Neural crest cell (in vitro differentiated cells): ENCODE measurements at regions not wholly inside any gene's neighbourhood (a gene's known extent, or its start where the extent isn't known, plus 50 kb on each side); places are given as distances from the start of the nearest gene placed in this dataset.

Experiments
- DNase-seq: peaks from one replicate; pipeline ENCODE4 v3.0.0; 2021; ENCODE audit warnings: low read depth, mixed read lengths, low spot score
- H3K27ac Mint-ChIP-seq: one replicate; pipeline ENCODE4 v1.8.0; 2021; ENCODE audit warnings: mild to moderate bottlenecking, mixed read lengths; ENCODE audit not compliant: unreplicated experiment
- H3K27me3 Mint-ChIP-seq: 2 replicates; pipeline ENCODE4 v1.8.0; 2021; ENCODE audit warnings: low read depth, mild to moderate bottlenecking, mixed read lengths
- H3K36me3 Mint-ChIP-seq: 2 replicates; pipeline ENCODE4 v1.8.0; 2021; ENCODE audit warnings: low read depth, mild to moderate bottlenecking, mixed read lengths
- H3K4me1 Mint-ChIP-seq: 2 replicates; pipeline ENCODE4 v1.8.0; 2021; ENCODE audit warnings: mixed read lengths
- H3K4me3 Mint-ChIP-seq: one replicate; pipeline ENCODE4 v1.8.0; 2021; ENCODE audit warnings: mild to moderate bottlenecking, mixed read lengths
- H3K9me3 Mint-ChIP-seq: 2 replicates; pipeline ENCODE4 v1.8.0; 2021; ENCODE audit warnings: mixed read lengths
- TF ChIP-seq, protein P1 (sequence below): fragments of 200-600 bp; sonication (generic); conservative IDR thresholded peaks from 2 replicates; pipeline ENCODE4 v1.5.0; 2021; ENCODE audit warnings: antibody characterized with exemption, mild to moderate bottlenecking

DNA sequence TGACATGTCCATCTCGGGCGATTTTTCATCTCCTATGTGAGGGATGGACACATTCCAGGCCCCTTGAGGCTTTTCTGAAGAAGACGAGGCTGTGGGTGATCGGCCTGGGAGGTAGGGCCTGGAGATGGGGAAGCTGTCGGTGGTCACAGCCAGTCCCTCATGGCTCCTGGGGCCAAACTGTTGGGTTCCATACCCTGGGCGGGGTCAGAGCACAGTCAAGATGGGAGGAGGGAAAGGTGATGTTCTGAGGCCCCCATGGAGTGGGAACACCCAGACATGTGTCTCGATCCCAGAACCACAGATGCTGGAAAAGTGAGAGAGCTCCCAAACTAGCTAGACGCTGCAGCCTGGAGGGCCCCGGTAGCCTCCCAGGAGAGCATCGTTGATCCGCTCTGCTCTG lies 157.5 kb upstream of the C1orf174 start:
- no peaks in the 10 kb centered on the region for H3K27me3 Mint-ChIP-seq
- no peak overlapping the region for H3K27ac Mint-ChIP-seq
- H3K4me3 Mint-ChIP-seq = no peak overlapping the region
- H3K4me1 Mint-ChIP-seq = no peaks in the 10 kb centered on the region
- TF ChIP-seq, protein P1, sequence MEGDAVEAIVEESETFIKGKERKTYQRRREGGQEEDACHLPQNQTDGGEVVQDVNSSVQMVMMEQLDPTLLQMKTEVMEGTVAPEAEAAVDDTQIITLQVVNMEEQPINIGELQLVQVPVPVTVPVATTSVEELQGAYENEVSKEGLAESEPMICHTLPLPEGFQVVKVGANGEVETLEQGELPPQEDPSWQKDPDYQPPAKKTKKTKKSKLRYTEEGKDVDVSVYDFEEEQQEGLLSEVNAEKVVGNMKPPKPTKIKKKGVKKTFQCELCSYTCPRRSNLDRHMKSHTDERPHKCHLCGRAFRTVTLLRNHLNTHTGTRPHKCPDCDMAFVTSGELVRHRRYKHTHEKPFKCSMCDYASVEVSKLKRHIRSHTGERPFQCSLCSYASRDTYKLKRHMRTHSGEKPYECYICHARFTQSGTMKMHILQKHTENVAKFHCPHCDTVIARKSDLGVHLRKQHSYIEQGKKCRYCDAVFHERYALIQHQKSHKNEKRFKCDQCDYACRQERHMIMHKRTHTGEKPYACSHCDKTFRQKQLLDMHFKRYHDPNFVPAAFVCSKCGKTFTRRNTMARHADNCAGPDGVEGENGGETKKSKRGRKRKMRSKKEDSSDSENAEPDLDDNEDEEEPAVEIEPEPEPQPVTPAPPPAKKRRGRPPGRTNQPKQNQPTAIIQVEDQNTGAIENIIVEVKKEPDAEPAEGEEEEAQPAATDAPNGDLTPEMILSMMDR = no peak
- H3K36me3 Mint-ChIP-seq = no peaks in the 10 kb centered on the region
- H3K9me3 Mint-ChIP-seq = no peaks in the 10 kb centered on the region
- no peak for DNase-seq

DNA sequence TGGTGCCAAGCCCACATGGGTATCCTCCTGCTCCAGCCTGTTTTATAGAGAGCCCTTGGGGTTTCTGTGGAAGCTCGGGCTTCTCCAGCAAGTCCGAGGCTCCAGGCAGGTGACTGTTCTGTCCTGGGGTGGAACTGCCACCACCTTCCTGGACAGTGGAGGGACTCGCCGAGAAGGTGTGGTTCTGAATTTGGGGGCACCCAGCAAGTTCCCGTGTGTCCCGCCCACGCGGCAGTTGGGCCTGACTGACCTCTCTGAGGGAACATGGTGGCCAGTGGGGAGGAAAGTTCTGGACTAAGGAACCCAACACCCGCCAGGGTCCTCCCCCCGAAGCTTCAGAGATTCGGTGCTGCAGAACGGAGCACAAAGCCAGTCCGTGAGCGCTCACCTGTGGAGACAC lies 158.1 kb upstream of the C1orf174 start:
- Mint-ChIP-seq H3K4me3 (no peak overlapping the region), H3K27me3 (no peaks in the 10 kb centered on the region), H3K9me3 (no peaks in the 10 kb centered on the region), H3K27ac (no peak overlapping the region), H3K4me1 (no peaks in the 10 kb centered on the region), H3K36me3 (no peaks in the 10 kb centered on the region)
- TF ChIP-seq, protein P1 = no peak
- DNase-seq = no peak

DNA sequence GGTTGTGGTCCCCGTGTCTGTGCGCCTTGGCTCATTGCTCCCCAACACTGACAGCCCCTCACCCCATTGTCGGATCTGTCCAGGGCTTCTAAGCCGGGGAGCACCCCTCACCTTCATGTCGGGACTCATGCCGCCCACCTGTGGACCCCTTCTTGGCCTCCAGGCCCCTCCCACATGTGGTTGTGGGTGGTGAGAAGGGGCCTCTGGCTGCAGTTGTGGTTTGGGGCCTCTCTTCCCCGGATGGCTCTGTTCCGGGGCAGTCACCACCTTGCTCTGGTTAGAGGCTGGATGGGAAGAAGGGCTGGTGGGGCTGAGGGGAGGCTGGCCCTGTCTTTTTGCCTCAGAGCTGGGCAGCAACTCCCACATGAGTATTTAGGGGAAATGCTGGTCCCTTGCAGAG lies 158.6 kb upstream of the C1orf174 start:
- Mint-ChIP-seq H3K36me3 (no peaks in the 10 kb centered on the region), H3K4me1 (no peaks in the 10 kb centered on the region), H3K27me3 (no peaks in the 10 kb centered on the region), H3K27ac (no peak overlapping the region), H3K4me3 (no peak overlapping the region), H3K9me3 (no peaks in the 10 kb centered on the region)
- DNase-seq = no peak
- TF ChIP-seq, protein P1 = no peak

DNA sequence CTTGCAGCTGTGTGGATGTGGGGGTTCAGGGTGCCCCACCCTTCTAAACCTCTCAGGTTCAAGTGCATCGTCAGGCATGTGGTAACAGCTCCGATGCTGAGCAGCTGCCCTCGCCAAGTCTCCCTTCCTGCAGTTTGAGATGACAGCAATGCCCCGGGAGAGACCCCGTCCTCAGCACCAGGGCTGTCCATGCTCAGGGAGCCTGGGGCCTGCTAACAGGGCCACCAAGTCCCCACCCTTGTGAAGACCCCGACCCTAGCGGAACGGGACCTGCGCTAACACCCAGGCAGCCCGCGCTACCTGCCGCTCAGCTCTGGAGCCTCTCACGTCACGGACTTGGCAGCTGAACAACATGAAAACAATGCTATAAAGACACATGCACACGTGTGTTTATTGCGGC lies 159.2 kb upstream of the C1orf174 start:
- no peak for DNase-seq
- Mint-ChIP-seq H3K4me1 (no peaks in the 10 kb centered on the region), H3K36me3 (no peaks in the 10 kb centered on the region), H3K9me3 (no peaks in the 10 kb centered on the region), H3K4me3 (no peak overlapping the region), H3K27ac (no peak overlapping the region), H3K27me3 (no peaks in the 10 kb centered on the region)
- TF ChIP-seq, protein P1 = no peak

DNA sequence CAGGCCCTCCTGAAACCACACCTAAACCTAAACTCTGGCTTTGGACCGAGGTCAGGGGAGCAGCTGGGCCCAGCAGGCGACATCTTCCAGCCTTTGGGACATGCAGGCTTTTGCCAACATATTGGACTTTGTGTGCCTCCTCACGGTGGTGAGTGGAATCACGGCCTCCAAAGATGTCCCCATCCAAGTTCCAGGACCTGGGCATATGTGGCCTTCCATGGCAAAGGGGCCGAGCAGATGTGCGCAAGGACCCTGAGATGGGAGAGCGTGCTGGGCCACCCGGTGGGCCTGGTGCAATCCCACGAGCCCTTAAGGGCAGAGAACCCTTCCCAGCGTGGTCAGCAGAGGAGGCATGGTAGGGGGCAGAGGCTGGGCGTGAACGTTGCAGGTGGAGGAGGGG lies 160.8 kb upstream of the C1orf174 start:
- no peak for DNase-seq
- peak overlapping the region; percentile 96 for H3K27ac Mint-ChIP-seq
- H3K27me3 Mint-ChIP-seq = no peaks in the 10 kb centered on the region
- no peak overlapping the region for H3K4me3 Mint-ChIP-seq
- no peaks in the 10 kb centered on the region for H3K36me3 Mint-ChIP-seq
- TF ChIP-seq, protein P1 = no peak
- H3K9me3 Mint-ChIP-seq = no peaks in the 10 kb centered on the region
- H3K4me1 Mint-ChIP-seq = no peaks in the 10 kb centered on the region

DNA sequence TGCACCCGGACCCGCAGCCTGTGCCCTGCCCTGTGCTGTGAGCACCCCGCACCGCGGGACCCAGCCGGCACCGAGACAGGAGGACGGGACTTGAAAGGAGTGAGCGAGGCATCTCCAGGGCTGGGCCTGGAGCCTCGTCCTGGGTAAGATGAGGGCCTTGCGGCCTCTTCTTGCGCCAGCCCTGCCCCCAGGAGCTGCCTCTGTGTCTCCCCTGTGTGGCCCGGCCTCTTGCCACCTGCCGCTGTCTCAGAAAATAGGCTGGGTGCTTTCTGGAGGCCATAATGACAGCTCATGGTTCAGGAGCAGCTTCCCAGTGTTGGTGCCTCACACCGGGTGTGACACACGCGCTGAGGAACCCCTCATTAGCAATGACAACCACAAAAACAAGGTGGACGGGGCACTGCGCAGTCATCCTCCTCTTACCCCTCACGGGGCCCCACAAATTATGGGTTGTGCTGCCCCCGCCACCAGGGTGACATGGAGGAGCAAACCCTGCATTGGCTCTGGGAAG lies 161.5 kb upstream of the C1orf174 start:
- Mint-ChIP-seq H3K27me3 (no peaks in the 10 kb centered on the region), H3K27ac (peak overlapping the region; percentile 16), H3K4me1 (no peaks in the 10 kb centered on the region), H3K36me3 (no peaks in the 10 kb centered on the region), H3K4me3 (no peak overlapping the region), H3K9me3 (no peaks in the 10 kb centered on the region)
- no peak for DNase-seq
- TF ChIP-seq, protein P1 = no peak
